GM10248 (cell line): ENCODE measurements at regions not wholly inside any gene's neighbourhood (a gene's known extent, or its start where the extent isn't known, plus 50 kb on each side); places are given as distances from the start of the nearest gene placed in this dataset.

Experiments
- CTCF ChIA-PET: fragments of 300-600 bp; sonication (Branson Sonifier 250); formaldehyde crosslinking; extraction: SDS; loops from one replicate; lab custom pipeline; 2021; ENCODE audit warnings: antibody characterized with exemption; lab: Yijun Ruan, JAX
- POLR2A ChIA-PET: fragments of 350-650 bp; sonication (Branson Sonifier 250); formaldehyde crosslinking; extraction: SDS; loops from one replicate; lab custom pipeline; 2020; ENCODE audit warnings: antibody characterized with exemption; lab: Yijun Ruan, JAX
- DNase-seq: peaks from one replicate; pipeline ENCODE4 v3.0.0; 2012; ENCODE audit errors: extremely low spot score
- CTCF ChIP-seq: IDR thresholded peaks from 2 replicates; pipeline ENCODE4 v1.5.1; 2012; ENCODE audit warnings: mild to moderate bottlenecking, low read depth; ENCODE audit errors: extremely low read depth, missing control alignments, control extremely low read depth

GRCh38 chr5:60232036-60232795, 338.7 kb upstream of the PDE4D start:
- ChIA-PET CTCF (interaction anchor here (1.0 to 1.7 kb wide), 3 partner anchors 8 to 21 kb away, joined by 3 to 5 read pairs (median 4); no protein-coding TSS in a partner anchor), POLR2A (no interaction called here)
- TF ChIP-seq CTCF = no peak
- DNase-seq = no peak

- TF ChIP-seq CTCF = no peak
- CTCF ChIA-PET = interaction anchor here (1.1 to 1.6 kb wide), 2 partner anchors 11 to 66 kb away, joined by 3 to 5 read pairs; no protein-coding TSS in a partner anchor
- POLR2A ChIA-PET = no interaction called here
- no peak for DNase-seq
These were observed 336.9 kb upstream of the PDE4D start for GRCh38 chr5:60230456-60230855.

GRCh38 chr5:60229691-60230185, 336.2 kb upstream of the PDE4D start:
- CTCF ChIA-PET = interaction anchor here (1.6 kb wide), 1 partner anchor 10 kb away, joined by 5 read pairs; no protein-coding TSS in a partner anchor
- no peak for DNase-seq
- POLR2A ChIA-PET = no interaction called here
- no peak for TF ChIP-seq CTCF

- ChIA-PET CTCF (interaction anchor here (0.8 kb wide), 1 partner anchor 9 kb away, joined by 3 read pairs; no protein-coding TSS in a partner anchor), POLR2A (no interaction called here)
- TF ChIP-seq CTCF = no peak
- no peak for DNase-seq
These were observed 335.1 kb upstream of the PDE4D start for GRCh38 chr5:60228676-60229075.

- no peak for DNase-seq
- ChIA-PET CTCF (interaction anchor here (1.8 kb wide), 1 partner anchor 16 kb away, joined by 6 read pairs; no protein-coding TSS in a partner anchor), POLR2A (no interaction called here)
- TF ChIP-seq CTCF = no peak
These were observed 332.6 kb upstream of the PDE4D start for GRCh38 chr5:60226128-60226527.

GRCh38 chr5:60223342-60223741, 329.8 kb upstream of the PDE4D start:
- ChIA-PET POLR2A (no interaction called here), CTCF (interaction anchor here (1.2 kb wide), 1 partner anchor 19 kb away, joined by 3 read pairs; no protein-coding TSS in a partner anchor)
- DNase-seq = no peak
- TF ChIP-seq CTCF = no peak
